Cardiac muscle cell (in vitro differentiated cells and primary cell): ENCODE measurements at regions not wholly inside any gene's neighbourhood (a gene's known extent, or its start where the extent isn't known, plus 50 kb on each side); places are given as distances from the start of the nearest gene placed in this dataset.

Experiments used
- DNase-seq, 2 donors: peaks; one replicate each; pipeline versions ENCODE4 v3.0.0 to v3.0.0-alpha.2; 2010 to 2017; ENCODE audit warnings: low read depth in 1 of 2, low spot score in 1 of 2
- H3K27ac ChIP-seq: fragments of 200-600 bp; sonication (generic); 2 replicates; pipeline ENCODE4 v1.5.1; 2016
- H3K27me3 ChIP-seq: fragments of 200-600 bp; sonication (generic); 2 replicates; pipeline ENCODE4 v1.6.0; 2016; ENCODE audit warnings: control low read depth
- H3K36me3 ChIP-seq: fragments of 200-600 bp; sonication (generic); 2 replicates; pipeline ENCODE4 v1.5.1; 2016; ENCODE audit warnings: control low read depth
- H3K4me1 ChIP-seq: fragments of 200-600 bp; sonication (generic); 2 replicates; pipeline ENCODE4 v1.8.1; 2017; ENCODE audit warnings: low read depth, mild to moderate bottlenecking, mixed run types
- H3K4me3 ChIP-seq: fragments of 200-600 bp; sonication (generic); 2 replicates; pipeline ENCODE4 v1.5.1; 2016; ENCODE audit warnings: mild to moderate bottlenecking
- H3K9me3 ChIP-seq: fragments of 200-600 bp; sonication (generic); 2 replicates; pipeline ENCODE4 v1.5.1; 2017; ENCODE audit warnings: low read depth, mild to moderate bottlenecking, control low read depth
- TF ChIP-seq, protein P1 (sequence below): IDR thresholded peaks from 2 replicates; pipeline ENCODE4 v1.5.1; 2012; ENCODE audit warnings: low read depth, mild to moderate bottlenecking, low read length

DNA sequence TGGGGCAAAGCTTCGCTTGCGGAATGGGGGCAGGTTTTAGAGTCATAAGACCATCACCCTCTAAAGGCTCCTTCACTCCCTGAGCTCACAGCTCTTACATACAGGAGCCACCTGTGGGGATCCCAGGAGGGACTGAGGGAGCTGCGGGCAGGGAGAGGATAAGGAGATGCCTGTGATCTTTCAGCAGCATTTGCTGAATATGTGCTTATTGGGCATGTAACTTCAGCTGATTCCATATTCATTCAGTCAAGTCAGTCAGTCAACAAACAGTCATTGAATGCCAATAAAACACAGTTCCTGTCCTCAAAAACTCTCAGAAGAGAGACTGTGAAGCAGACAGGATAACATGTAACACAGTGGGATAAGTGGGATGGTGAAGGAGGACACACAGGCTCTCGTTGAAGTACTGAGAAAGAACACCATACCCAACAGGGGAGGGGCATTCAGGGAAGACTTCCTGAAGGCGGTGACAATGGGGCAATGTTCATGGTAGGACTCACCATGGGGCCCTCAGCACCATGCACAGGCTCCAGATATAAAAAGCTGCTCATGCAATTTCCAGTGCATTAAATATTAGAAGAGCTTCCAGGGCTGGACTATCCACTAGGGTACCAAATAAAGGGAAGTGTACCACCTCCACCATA is 240.9 kb downstream of the UACA start:
- H3K9me3 ChIP-seq: no peaks in the 10 kb centered on the region
- peaks cover 7% of the 10 kb centered on the region for H3K4me1 ChIP-seq
- H3K27me3 ChIP-seq: no peaks in the 10 kb centered on the region
- H3K36me3 ChIP-seq: no peaks in the 10 kb centered on the region
- H3K27ac ChIP-seq: no peak overlapping the region
- no peak overlapping the region for H3K4me3 ChIP-seq
- TF ChIP-seq, protein P1, sequence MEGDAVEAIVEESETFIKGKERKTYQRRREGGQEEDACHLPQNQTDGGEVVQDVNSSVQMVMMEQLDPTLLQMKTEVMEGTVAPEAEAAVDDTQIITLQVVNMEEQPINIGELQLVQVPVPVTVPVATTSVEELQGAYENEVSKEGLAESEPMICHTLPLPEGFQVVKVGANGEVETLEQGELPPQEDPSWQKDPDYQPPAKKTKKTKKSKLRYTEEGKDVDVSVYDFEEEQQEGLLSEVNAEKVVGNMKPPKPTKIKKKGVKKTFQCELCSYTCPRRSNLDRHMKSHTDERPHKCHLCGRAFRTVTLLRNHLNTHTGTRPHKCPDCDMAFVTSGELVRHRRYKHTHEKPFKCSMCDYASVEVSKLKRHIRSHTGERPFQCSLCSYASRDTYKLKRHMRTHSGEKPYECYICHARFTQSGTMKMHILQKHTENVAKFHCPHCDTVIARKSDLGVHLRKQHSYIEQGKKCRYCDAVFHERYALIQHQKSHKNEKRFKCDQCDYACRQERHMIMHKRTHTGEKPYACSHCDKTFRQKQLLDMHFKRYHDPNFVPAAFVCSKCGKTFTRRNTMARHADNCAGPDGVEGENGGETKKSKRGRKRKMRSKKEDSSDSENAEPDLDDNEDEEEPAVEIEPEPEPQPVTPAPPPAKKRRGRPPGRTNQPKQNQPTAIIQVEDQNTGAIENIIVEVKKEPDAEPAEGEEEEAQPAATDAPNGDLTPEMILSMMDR: no peak
- no peak for DNase-seq

DNA sequence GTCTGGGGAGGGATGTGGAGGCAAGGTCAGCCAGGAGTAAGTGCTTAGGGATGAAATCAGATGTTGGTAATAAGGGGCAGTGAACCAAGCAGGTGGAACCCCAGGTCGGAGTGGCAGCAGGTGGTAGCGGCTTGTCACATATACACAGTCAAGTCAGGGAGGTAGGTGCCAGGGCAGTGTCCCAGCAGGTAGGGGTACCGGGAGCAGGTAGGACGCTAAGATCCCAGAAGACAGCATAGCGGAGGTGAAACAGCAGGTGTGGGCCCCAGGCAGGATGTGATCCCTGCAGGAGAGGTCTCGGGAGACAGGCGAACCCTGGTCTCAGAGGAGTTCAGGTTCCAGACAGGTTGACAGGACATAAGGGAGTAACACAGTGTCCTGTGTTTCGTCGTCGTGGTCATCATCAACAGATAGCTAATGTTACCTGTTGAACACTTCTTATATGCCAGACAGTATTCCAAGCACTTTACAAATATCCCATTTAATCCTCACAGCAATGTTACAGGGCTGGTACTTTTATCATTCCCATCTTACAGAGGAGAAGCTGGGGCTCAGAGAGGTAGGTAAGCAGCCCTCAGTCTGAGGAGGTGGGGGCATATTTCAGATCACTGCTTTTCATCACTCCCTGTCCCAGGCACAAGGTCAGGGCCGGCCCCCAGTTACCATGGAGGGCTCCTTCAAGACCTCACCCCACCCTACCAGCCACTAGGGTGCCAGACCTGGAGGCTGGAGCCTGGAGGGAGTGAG is 241.6 kb downstream of the UACA start:
- TF ChIP-seq, protein P1: no peak
- Histone ChIP-seq H3K9me3 (no peaks in the 10 kb centered on the region), H3K27me3 (no peaks in the 10 kb centered on the region), H3K36me3 (no peaks in the 10 kb centered on the region), H3K4me3 (no peak overlapping the region), H3K4me1 (peaks cover 6% of the 10 kb centered on the region), H3K27ac (no peak overlapping the region)
- no peak for DNase-seq

DNA sequence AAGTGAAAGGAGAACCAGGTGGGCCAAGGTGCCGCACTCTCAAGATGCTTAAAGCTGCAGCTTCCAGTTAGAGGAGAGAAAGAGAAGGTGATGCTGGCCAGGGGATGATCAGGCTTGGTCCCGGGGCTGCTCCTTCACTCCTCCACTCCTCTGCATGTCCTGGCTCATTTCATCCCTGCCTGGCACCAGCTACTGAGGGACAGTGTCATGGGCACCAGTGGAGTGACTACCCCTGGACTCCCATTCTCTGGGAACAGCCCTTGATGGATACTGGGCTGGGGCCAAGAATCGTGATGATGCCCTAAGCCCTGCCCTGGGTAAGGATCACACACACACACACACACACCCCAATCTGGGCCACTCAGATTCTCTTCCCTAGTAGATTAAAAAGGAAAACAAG is 243.7 kb downstream of the UACA start:
- no peak for DNase-seq
- no peaks in the 10 kb centered on the region for H3K36me3 ChIP-seq
- no peaks in the 10 kb centered on the region for H3K9me3 ChIP-seq
- no peaks in the 10 kb centered on the region for H3K4me1 ChIP-seq
- H3K4me3 ChIP-seq: no peak overlapping the region
- TF ChIP-seq, protein P1: no peak
- no peak overlapping the region for H3K27ac ChIP-seq
- H3K27me3 ChIP-seq: no peaks in the 10 kb centered on the region

DNA sequence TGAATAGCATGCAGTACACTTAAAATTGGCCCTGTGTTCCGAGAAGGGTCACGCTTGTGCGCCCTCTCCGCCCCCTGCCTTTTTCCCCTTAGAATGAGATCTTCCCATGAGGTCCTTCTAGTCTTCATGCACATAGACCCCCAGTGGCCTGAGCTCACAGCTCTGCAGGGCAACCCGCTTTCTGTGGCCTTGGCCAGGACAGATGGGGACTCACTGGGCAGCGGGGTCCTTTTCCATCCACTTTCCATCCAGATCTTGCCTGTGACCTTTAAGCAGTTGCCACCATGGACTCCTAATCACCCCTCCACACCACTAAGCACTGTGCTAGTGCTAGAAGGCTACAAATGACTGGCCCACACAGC is 244.4 kb downstream of the UACA start:
- Histone ChIP-seq H3K27ac (no peak overlapping the region), H3K9me3 (no peaks in the 10 kb centered on the region), H3K27me3 (no peaks in the 10 kb centered on the region), H3K4me1 (no peaks in the 10 kb centered on the region), H3K36me3 (no peaks in the 10 kb centered on the region), H3K4me3 (no peak overlapping the region)
- TF ChIP-seq, protein P1: no peak
- no peak for DNase-seq

DNA sequence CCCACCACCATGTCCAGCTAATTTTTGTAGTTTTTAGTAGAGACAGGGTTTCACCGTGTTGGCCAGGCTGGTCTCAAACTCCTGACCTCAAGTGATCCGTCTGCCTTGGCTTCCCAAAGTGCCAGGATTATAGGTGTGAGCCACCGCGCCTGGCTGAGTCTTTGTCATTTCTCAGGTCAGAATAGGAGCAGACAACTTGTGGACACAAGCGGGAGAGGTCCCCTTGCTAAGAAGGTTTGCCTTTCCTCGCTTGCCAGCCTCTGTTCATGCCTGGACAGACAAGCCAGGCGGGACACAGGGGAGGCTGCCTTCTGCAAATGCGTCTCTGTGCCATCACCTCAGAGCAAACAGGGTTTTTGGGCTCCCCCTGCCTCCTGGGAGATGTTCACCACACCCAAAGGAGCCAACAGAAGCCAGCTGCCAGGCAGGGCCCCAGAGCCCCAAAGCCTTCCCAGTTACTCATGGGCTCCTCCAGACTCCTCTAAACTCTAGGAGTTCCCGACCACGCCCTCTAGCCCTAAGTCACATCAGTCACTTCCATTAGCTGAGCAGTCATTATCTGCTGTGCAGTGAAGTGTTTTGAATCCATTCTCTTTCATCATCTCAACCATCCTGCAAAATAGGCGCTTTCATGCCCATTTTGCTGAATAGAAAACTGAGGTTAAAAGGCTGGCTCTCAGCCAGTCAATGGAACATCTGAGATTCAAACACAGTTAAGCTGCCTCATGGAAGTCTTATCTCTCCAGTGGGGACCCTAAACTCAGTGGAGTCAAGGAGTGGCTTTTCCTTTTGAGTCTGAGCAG is 245.0 kb downstream of the UACA start:
- H3K4me1 ChIP-seq: no peaks in the 10 kb centered on the region
- TF ChIP-seq, protein P1: no peak
- no peak for DNase-seq
- H3K36me3 ChIP-seq: no peaks in the 10 kb centered on the region
- H3K4me3 ChIP-seq: no peak overlapping the region
- no peaks in the 10 kb centered on the region for H3K9me3 ChIP-seq
- H3K27ac ChIP-seq: no peak overlapping the region
- no peaks in the 10 kb centered on the region for H3K27me3 ChIP-seq
